GM21515 (cell line): ENCODE measurements at regions not wholly inside any gene's neighbourhood (a gene's known extent, or its start where the extent isn't known, plus 50 kb on each side); places are given as distances from the start of the nearest gene placed in this dataset.
"Not testable (repeated sequence)": the region's sequence is repeated elsewhere in the genome, so short reads cannot be mapped to it uniquely, and the experiment has no call there.

Experiments
- ATAC-seq: cut with Tn5 transposase; IDR thresholded peaks from one replicate; pipeline ENCODE4 v1.9.1; 2021; ENCODE audit not compliant: unreplicated experiment

DNA sequence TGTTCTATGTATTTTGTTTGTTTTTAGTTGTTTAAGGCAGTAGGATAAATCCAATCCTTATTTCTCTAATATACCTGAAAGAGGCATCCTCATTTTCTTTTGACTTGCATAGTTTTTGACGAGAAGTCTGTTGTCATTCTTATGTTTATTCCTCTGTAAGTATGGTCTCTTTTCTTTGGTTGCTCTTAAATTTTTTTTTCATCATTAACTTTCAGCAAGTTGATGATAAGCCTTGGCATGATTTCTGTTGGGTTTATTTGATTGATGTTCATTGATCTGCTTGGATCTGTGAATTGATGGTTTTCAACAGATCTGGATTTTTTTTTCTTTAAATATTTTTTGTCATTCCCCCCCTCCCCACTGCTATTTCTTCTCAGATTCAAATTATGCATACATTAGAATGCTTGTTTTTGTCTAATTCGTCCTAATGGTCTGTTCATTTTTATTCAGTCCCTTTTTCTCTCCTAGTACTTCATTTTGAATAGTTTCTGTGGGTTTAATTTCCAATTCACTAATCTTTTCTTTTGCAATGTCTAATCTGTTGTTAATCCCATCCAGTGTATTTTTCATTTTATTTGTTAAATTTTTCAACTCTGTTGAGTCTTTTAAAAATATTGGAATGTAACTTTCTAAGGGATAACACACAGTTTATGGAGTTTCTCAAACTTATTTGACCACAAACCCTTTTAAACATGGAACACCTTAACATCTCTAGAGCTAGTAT lies 495.9 kb downstream of the CSNK1G3 start:
- no peak for ATAC-seq

- no peak for ATAC-seq
Observed at GRCh38 chr5:124001036-124001615, 489.1 kb downstream of the CSNK1G3 start.

- ATAC-seq, result no peak
Observed at GRCh38 chr5:124000538-124000937, 488.6 kb downstream of the CSNK1G3 start.

DNA sequence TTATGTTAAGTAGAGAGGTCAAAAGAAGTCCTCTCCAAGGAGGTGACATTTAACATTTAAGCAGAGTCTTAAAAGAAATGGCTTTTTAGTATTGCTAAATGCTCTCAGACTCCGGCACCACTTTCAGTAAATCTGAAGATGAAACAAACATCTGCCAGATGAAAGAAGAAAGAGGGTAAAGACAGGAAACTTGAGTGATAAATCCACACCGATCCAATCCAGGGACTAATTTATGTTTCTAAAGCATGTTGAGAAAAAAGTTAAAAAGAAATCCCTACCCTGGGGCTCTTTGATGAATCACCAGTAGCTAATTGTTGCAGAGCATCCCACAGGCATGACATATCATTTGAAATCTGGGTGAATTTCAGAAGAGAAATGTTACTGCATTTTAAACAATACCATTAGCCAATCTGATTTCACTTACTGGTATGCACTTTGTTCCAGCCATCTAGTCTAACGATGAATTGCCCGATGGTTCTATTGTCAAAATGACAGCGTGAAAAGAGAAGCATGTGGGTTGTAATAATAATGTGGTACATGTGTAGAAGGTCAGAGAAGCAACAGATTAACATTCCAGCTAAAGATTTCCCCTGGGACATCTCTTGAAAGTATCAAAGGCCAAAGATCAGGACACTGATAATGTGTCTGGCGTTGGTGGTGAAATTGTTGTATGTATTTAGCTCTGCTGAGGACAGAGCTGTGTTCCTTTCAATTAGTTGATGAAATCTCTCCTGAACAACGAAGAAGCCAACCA lies 485.7 kb downstream of the CSNK1G3 start:
- no peak for ATAC-seq

GRCh38 chr5:123997064-123997461 lies 485.1 kb downstream of the CSNK1G3 start:
- no peak for ATAC-seq

GRCh38 chr5:123992641-123993040 lies 480.7 kb downstream of the CSNK1G3 start:
- no peak for ATAC-seq

DNA sequence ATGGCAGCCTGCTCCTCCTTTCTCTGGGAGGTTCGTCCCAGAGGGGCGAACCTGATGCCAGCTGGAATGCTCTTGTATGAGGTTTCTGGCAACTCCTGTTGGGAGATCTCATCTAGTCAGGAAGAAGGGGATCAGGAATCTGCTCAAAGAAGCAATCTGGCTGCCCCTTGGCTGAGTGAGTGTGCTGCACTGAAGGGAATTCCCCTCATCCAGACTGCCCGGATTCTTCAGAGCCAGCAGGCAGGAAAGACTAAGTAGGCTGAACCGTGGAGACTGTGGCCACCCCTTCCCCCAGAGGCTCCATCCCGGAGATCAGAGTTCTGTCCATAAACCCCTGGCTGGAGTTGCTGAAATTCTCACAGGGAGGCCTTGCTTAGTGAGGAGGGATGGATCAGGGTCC lies 476.0 kb downstream of the CSNK1G3 start:
- ATAC-seq, result no peak

DNA sequence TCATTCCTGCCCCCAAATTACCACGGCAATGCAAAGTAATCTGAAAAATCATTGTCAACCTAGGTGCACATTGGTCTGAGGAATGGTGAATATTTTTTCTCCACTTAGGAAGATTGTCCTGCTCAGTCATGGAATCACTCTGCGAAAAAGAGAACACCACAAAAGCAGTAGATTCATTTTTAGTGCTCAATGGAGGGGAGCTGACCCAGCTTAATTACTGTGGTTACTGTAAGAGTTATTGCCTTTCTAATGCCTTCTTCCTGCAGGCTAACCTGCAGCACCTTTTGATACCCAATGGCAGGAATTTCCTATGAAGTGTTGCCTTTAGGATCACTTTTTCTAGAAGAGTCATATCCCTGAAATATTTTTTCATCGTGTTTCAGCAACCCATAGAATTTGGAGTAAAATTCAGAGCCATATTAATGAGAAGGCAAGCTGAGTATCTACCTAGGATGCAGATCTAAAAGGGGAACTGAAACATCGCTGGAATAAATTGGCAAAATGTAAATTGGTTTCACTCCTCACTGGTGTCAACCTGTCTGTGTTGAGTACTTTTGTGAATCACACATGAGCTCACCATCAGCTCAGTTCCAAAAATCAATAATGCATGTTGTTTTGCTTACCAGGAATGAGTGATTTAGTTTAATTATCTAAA lies 464.5 kb downstream of the CSNK1G3 start:
- peak; percentile 80 for ATAC-seq

- not testable (repeated sequence) for ATAC-seq
Observed at GRCh38 chr5:123975521-123975920, 463.5 kb downstream of the CSNK1G3 start.

DNA sequence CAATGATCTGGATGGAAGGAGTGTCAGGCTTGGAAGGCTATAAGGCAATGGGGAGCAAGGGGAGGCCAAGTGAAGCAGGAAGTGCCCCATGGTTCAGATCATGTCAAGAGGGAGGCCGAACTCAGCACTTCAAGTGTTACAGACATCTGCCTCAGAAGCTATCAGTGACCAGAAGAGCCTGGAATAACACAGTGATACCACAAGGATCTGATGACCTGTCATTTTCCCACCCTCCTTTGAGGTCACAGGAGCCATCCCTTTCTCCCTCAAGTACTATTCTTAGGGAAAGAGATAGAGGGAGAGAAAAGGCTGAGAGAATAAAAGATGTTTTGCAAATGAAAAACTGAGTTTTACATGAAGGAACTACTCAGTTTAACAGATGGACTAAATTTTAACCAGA lies 454.8 kb downstream of the CSNK1G3 start:
- ATAC-seq, result no peak

- ATAC-seq, result no peak
Observed at GRCh38 chr5:123965626-123966025, 453.6 kb downstream of the CSNK1G3 start.

DNA sequence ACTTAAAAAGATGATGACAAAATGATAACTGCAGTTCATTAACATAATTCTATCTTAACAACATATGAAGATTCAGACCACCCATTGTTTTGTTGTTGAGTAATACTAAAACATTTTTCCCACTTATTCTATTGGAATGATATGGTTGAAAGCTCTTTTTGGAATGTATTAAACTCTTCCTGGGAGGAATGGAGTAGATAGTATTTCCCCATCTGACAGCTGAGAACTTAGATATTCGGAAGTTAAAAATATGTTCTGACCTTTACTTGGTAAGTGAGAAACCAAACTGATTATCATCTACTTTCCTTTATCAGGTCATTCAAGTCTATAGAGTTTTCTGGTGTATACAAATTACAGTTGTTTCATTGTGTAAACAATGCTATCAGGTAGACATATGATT lies 452.9 kb downstream of the CSNK1G3 start:
- no peak for ATAC-seq

DNA sequence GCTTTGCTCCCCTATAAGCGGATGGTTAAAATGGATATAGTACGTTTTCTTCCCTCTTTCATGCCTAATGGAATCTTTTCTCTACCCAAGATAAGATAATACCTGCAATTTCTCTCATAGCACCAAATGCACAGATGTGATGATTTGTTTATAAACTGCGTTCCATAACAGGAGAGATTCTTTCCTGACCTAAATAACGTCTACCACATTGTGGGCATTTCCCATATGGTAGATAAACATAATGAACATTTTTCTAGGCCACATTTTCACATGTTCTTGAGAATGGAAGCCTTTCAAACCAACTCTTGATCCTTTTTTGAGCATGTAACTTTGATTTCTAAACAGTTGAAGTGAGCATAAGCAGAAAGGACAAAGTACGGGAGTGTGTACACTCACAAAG lies 448.5 kb downstream of the CSNK1G3 start:
- no peak for ATAC-seq

DNA sequence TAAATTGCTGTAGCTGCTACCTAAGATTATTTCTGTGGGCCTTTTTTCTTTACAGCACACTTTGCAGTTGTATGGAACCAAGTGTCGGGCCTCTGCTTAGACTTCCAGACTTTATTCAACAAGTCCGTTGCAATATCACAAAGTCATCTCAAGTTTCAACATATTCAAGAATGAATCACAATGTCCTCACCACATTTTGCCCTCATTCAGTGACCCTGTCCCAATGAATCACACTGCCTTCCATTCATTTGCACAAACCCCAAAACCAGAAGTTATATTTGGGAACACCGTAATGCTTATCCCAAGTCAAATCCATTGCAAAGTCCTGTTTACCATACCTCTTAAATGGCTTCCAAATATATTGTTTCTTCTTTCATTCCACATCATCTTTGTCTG lies 439.6 kb downstream of the CSNK1G3 start:
- no peak for ATAC-seq

GRCh38 chr5:123950701-123951581 lies 439.0 kb downstream of the CSNK1G3 start:
- no peak for ATAC-seq

DNA sequence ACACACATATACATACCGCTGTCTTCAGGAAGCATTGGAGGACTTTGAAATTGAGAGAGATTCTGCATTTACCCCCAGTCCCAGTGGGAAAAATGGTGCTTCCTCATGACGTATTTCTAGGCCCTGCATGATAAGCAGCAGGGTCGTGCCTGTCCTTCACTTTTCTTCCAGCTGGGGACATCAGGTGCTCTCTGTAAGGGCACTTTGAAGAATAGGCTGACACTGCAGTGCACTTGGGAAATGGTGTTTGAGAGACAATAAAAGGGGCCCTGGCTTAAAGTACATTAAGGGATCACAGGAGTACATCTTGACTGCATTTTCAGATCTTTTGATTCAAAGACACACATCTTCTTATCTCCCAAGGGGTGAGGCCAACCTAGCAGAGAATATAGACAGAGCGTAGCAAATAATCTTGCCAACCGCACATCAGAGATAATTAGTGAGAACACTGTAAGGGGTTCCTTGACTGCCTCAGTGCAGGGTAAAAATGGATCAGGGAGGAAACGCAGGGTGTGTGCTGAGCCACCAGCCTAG lies 437.9 kb downstream of the CSNK1G3 start:
- ATAC-seq, result no peak

DNA sequence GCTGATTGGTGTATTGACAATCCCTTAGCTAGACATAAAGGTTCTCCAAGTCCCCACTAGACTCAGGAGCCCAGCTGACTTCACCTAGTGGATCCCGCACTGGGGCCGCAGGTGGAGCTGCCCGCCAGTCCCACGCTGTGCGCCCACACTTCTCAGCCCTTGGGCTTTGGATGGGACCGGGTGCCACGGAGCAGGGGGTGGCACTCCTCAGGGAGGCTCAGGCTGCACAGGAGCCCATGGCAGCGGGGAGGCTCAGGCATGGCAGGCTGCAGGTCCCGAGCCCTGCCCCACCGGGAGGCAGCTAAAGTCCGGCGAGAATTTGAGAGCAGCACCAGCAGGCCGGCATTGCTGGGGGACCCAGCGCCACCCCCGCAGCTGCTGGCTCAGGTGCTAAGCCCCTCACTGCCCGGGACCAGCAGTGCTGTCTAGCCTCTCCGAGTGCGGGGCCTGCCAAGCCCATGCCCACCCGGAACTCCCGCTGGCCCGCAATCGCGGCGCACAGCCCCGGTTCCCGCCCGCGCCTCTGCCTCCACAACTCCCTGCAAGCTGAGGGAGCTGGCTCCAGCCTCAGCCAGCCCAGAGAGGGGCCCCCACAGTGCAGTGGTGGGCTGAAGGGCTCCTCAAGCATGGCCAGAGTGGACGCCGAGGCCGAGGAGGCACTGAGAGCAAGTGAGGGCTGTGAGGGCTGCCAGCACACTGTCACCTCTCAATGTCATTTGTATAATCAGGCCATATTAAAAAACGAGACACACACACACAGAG lies 437.2 kb downstream of the CSNK1G3 start:
- ATAC-seq, result no peak

GRCh38 chr5:123947797-123948196 lies 435.8 kb downstream of the CSNK1G3 start:
- ATAC-seq, result no peak

GRCh38 chr5:123945548-123945947 lies 433.6 kb downstream of the CSNK1G3 start:
- no peak for ATAC-seq

DNA sequence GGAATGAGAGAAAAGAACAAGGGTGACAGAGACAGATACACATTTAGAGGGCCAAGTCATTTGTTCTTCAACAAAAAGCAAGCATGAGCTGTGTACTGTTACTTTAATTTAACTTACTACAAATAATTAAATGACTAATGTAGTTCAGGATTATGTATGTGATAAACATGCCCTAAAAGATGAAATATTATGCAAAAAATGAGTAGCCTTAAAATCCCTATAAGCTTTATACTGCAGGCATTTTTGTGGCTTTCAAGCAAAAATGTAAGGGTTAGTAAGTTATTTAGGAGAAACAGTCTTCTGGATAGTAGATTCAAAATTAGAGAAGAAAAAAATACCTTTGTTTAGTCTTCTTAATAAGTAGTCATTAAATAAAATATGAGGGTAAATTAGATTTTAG lies 431.2 kb downstream of the CSNK1G3 start:
- ATAC-seq, result no peak
